ENCODE measurements at regions not wholly inside any gene's neighbourhood (a gene's known extent, or its start where the extent isn't known, plus 50 kb on each side); places are given as distances from the start of the nearest gene placed in this dataset.
"Not testable (repeated sequence)": the region's sequence is repeated elsewhere in the genome, so short reads cannot be mapped to it uniquely, and the experiment has no call there.

- no peak for DNase-seq (ENCODE audit: low read depth)
Observed at GRCh38 chr4:128758314-128758922, 51.1 kb upstream of the JADE1 start.

- no peak for DNase-seq (ENCODE audit: low read depth)
Observed at GRCh38 chr4:128757712-128758111, 51.8 kb upstream of the JADE1 start.

- peak; percentile 70 for DNase-seq (ENCODE audit: low read depth)
Observed at GRCh38 chr4:128751354-128751753, 58.1 kb upstream of the JADE1 start.

- DNase-seq (ENCODE audit: low read depth): not testable (repeated sequence)
Observed at GRCh38 chr4:128741748-128742147, 67.8 kb upstream of the JADE1 start.

GRCh38 chr4:128737098-128737513, 72.4 kb upstream of the JADE1 start:
- peak; percentile 19 for DNase-seq (ENCODE audit: low read depth)

GRCh38 chr4:128735714-128736113, 73.8 kb upstream of the JADE1 start:
- no peak for DNase-seq (ENCODE audit: low read depth)

GRCh38 chr4:128728190-128728589, 81.3 kb upstream of the JADE1 start:
- peak; percentile 64 for DNase-seq (ENCODE audit: low read depth)

- DNase-seq (ENCODE audit: low read depth): peak; percentile 65
Observed at GRCh38 chr4:128727658-128728057, 81.8 kb upstream of the JADE1 start.

- no peak for DNase-seq (ENCODE audit: low read depth)
Observed at GRCh38 chr4:128725405-128726055, 84.0 kb upstream of the JADE1 start.

GRCh38 chr4:128722911-128723310, 86.6 kb upstream of the JADE1 start:
- no peak for DNase-seq (ENCODE audit: low read depth)

GRCh38 chr4:128721896-128722295, 87.6 kb upstream of the JADE1 start:
- DNase-seq (ENCODE audit: low read depth): no peak

- no peak for DNase-seq (ENCODE audit: low read depth)
Observed at GRCh38 chr4:128720270-128720669, 89.2 kb upstream of the JADE1 start.

- DNase-seq (ENCODE audit: low read depth): no peak
Observed at GRCh38 chr4:128718768-128719167, 90.7 kb upstream of the JADE1 start.

GRCh38 chr4:128716338-128716737, 93.2 kb upstream of the JADE1 start:
- DNase-seq (ENCODE audit: low read depth): no peak

- DNase-seq (ENCODE audit: low read depth): peak; percentile 79
Observed at GRCh38 chr4:128715616-128716015, 93.9 kb upstream of the JADE1 start.

GRCh38 chr4:128711361-128711760, 98.1 kb upstream of the JADE1 start:
- DNase-seq (ENCODE audit: low read depth): no peak

- no peak for DNase-seq (ENCODE audit: low read depth)
Observed at GRCh38 chr4:128709268-128709667, 100.2 kb upstream of the JADE1 start.

GRCh38 chr4:128707864-128708263, 101.6 kb upstream of the JADE1 start:
- no peak for DNase-seq (ENCODE audit: low read depth)

- DNase-seq (ENCODE audit: low read depth): no peak
Observed at GRCh38 chr4:128703948-128704347, 105.6 kb upstream of the JADE1 start.

- DNase-seq (ENCODE audit: low read depth): no peak
Observed at GRCh38 chr4:128700659-128701350, 108.7 kb upstream of the JADE1 start.

GRCh38 chr4:128698386-128698785, 111.1 kb upstream of the JADE1 start:
- DNase-seq (ENCODE audit: low read depth): no peak

GRCh38 chr4:128697323-128697722, 112.2 kb upstream of the JADE1 start:
- no peak for DNase-seq (ENCODE audit: low read depth)

GRCh38 chr4:128690011-128690410, 119.5 kb upstream of the JADE1 start:
- peak; percentile 21 for DNase-seq (ENCODE audit: low read depth)
